H1 (cell line): ENCODE measurements at regions not wholly inside any gene's neighbourhood (a gene's known extent, or its start where the extent isn't known, plus 50 kb on each side); places are given as distances from the start of the nearest gene placed in this dataset.

Experiments used
- CTCF ChIA-PET: fragments of 300-600 bp; sonication (Branson Sonifier 250); formaldehyde crosslinking; loops from one replicate; lab custom pipeline; 2021; ENCODE audit not compliant: partially characterized antibody; lab: Charles Lee
- POLR2A ChIA-PET: fragments of 300-600 bp; sonication (Branson Sonifier 250); formaldehyde crosslinking; loops from one replicate; lab custom pipeline; 2021; ENCODE audit warnings: inconsistent platforms; ENCODE audit not compliant: partially characterized antibody; lab: Charles Lee
- DNase-seq, 2 experiments: peaks; one replicate each; pipeline versions ENCODE4 v3.0.0 to v3.0.0-alpha.2; 2010 to 2022; ENCODE audit warnings: low spot score in 2 of 2, low read depth in 1 of 2, mixed read lengths in 1 of 2
- FAIRE-seq: peaks from 2 replicates; lab custom pipeline; 2011; peaks lifted over from hg19 to GRCh38; lab: Jason Lieb, UNC
- H2AFZ ChIP-seq: 2 replicates; pipeline ENCODE4 v1.8.1; 2012; ENCODE audit warnings: low read length, inconsistent platforms
- H2AK5ac ChIP-seq: 2 replicates; pipeline ENCODE4 v1.6.1; 2013; ENCODE audit warnings: low read depth, low read length
- H2BK120ac ChIP-seq: replicated peaks from 2 replicates; pipeline ENCODE3; 2013; ENCODE audit warnings: low read depth, low read length, inconsistent platforms
- H2BK12ac ChIP-seq: 2 replicates; pipeline ENCODE4 v1.6.1; 2013; ENCODE audit warnings: low read depth, low read length
- H2BK15ac ChIP-seq: 2 replicates; pipeline ENCODE4 v1.6.1; 2013; ENCODE audit warnings: low read length
- H2BK20ac ChIP-seq: 2 replicates; pipeline ENCODE4 v1.6.1; 2013; ENCODE audit warnings: low read length
- H2BK5ac ChIP-seq: 2 replicates; pipeline ENCODE4 v1.6.1; 2013; ENCODE audit warnings: low read depth, low read length
- H3K14ac ChIP-seq: 2 replicates; pipeline ENCODE4 v1.6.1; 2013; ENCODE audit warnings: inconsistent platforms; ENCODE audit not compliant: insufficient read length
- H3K18ac ChIP-seq: 2 replicates; pipeline ENCODE4 v1.6.1; 2013; ENCODE audit warnings: low read length; ENCODE audit errors: extremely low read depth
- H3K23ac ChIP-seq: 2 replicates; pipeline ENCODE4 v1.6.1; 2013; ENCODE audit warnings: inconsistent platforms; ENCODE audit not compliant: insufficient read length
- H3K23me2 ChIP-seq: 2 replicates; pipeline ENCODE4 v1.6.1; 2013; ENCODE audit warnings: low read depth, low read length
- H3K27ac ChIP-seq: 2 replicates; pipeline ENCODE4 v1.6.1; 2011; ENCODE audit warnings: low read depth, low read length, inconsistent platforms
- H3K27me3 ChIP-seq, 4 experiments: replicated peaks in 1 of 4; 1 replicate in 1 of 4; 2 replicates in 3 of 4; pipeline versions ENCODE4 v1.6.1 to v1.8.1; 2011 to 2013; ENCODE audit warnings: low read length in 3 of 4, mild to moderate bottlenecking in 3 of 4, inconsistent platforms in 2 of 4, mixed read lengths in 2 of 4, moderate library complexity in 1 of 4; ENCODE audit not compliant: control insufficient read depth in 3 of 4, insufficient read depth in 3 of 4; ENCODE audit errors: extremely low read depth in 1 of 4
- H3K36me3 ChIP-seq, 4 experiments: 2 replicates each; pipeline versions ENCODE4 v1.6.1 to v1.8.1; 2011 to 2013; ENCODE audit warnings: mild to moderate bottlenecking in 4 of 4, low read length in 3 of 4, moderate library complexity in 2 of 4, control low read depth in 1 of 4, inconsistent platforms in 1 of 4; ENCODE audit not compliant: insufficient read depth in 4 of 4, control insufficient read depth in 2 of 4
- H3K4ac ChIP-seq: replicated peaks from 2 replicates; pipeline ENCODE3; 2013; ENCODE audit warnings: low read length, low read depth, mixed read lengths, inconsistent platforms; ENCODE audit not compliant: insufficient read length
- H3K4me1 ChIP-seq, 4 experiments: replicated peaks in 1 of 4; 1 replicate in 1 of 4; 2 replicates in 3 of 4; pipeline versions ENCODE4 v1.6.1 to v1.8.1; 2011 to 2013; ENCODE audit warnings: low read length in 3 of 4, inconsistent platforms in 2 of 4, mixed read lengths in 1 of 4; ENCODE audit not compliant: insufficient read depth in 4 of 4, control insufficient read depth in 3 of 4
- H3K4me2 ChIP-seq, 2 experiments: 2 replicates each; pipeline versions ENCODE4 v1.6.1 to v1.8.1; 2011 to 2013; ENCODE audit warnings: low read depth in 2 of 2, low read length in 2 of 2, control low read depth in 1 of 2, inconsistent platforms in 1 of 2, mild to moderate bottlenecking in 1 of 2; ENCODE audit not compliant: insufficient read depth in 1 of 2
- H3K4me3 ChIP-seq, 4 experiments: fragments of 200-600, 300-600 bp in 1 of 4; sonication (generic), shearing (Covaris generic), sonication (Bioruptor Twin) in 1 of 4; 2 replicates each; pipeline versions ENCODE4 v1.5.1 to v1.8.1; 2011 to 2016; ENCODE audit warnings: low read length in 4 of 4, low read depth in 3 of 4, control low read depth in 2 of 4, inconsistent platforms in 2 of 4, mild to moderate bottlenecking in 2 of 4, mixed read lengths in 1 of 4, moderate library complexity in 1 of 4; ENCODE audit not compliant: insufficient read depth in 2 of 4; ENCODE audit errors: extremely low read depth in 1 of 4
- H3K56ac ChIP-seq: replicated peaks from 2 replicates; pipeline ENCODE3; 2013; ENCODE audit warnings: low read depth, mild to moderate bottlenecking, mixed read lengths, low read length, inconsistent platforms; ENCODE audit not compliant: insufficient read length
- H3K79me1 ChIP-seq: 2 replicates; pipeline ENCODE4 v1.6.1; 2013; ENCODE audit warnings: low read depth, low read length, control low read depth
- H3K79me2 ChIP-seq, 2 experiments: 2 replicates each; pipeline versions ENCODE4 v1.6.1 to v1.8.1; 2012 to 2013; ENCODE audit warnings: low read length in 2 of 2, mild to moderate bottlenecking in 2 of 2, inconsistent platforms in 1 of 2; ENCODE audit not compliant: insufficient read depth in 2 of 2, control insufficient read depth in 1 of 2
- H3K9ac ChIP-seq, 4 experiments: replicated peaks in 1 of 4; 1 replicate in 1 of 4; 2 replicates in 3 of 4; pipeline versions ENCODE4 v1.6.1 to v1.8.1; 2011 to 2013; ENCODE audit warnings: low read depth in 3 of 4, low read length in 3 of 4, control low read depth in 2 of 4, mild to moderate bottlenecking in 2 of 4, moderate library complexity in 2 of 4, inconsistent platforms in 1 of 4; ENCODE audit errors: extremely low read depth in 1 of 4
- H3K9me3 ChIP-seq, 2 experiments: 2 replicates each; pipeline versions ENCODE4 v1.6.1 to v1.8.1; 2012 to 2013; ENCODE audit warnings: mild to moderate bottlenecking in 2 of 2, moderate library complexity in 2 of 2, control low read depth in 1 of 2, inconsistent platforms in 1 of 2, low read depth in 1 of 2, low read length in 1 of 2, mixed read lengths in 1 of 2; ENCODE audit not compliant: insufficient read depth in 2 of 2
- H4K20me1 ChIP-seq, 2 experiments: replicated peaks in 1 of 2; 2 replicates each; pipeline versions ENCODE3 to v1.8.1; 2011 to 2013; ENCODE audit warnings: inconsistent platforms in 2 of 2, low read length in 2 of 2, mild to moderate bottlenecking in 1 of 2; ENCODE audit not compliant: insufficient read depth in 2 of 2, control insufficient read depth in 1 of 2
- H4K5ac ChIP-seq: 2 replicates; pipeline ENCODE4 v1.6.1; 2013; ENCODE audit warnings: low read length, low read depth, mixed read lengths, inconsistent platforms; ENCODE audit not compliant: insufficient read length
- H4K8ac ChIP-seq: 2 replicates; pipeline ENCODE4 v1.8.0; 2013; ENCODE audit warnings: mild to moderate bottlenecking, moderate library complexity, low read length, inconsistent platforms; ENCODE audit not compliant: insufficient read depth; ENCODE audit errors: extremely low read depth
- H4K91ac ChIP-seq: replicated peaks from 2 replicates; pipeline ENCODE3; 2013; ENCODE audit warnings: low read length, mixed read lengths, inconsistent platforms; ENCODE audit not compliant: insufficient read length
- EP300 ChIP-seq, 2 experiments: IDR thresholded peaks; 1 replicate in 1 of 2; 2 replicates in 1 of 2; pipeline ENCODE4 v1.6.1; 2011 to 2012; ENCODE audit warnings: low read depth in 2 of 2, low read length in 2 of 2, mild to moderate bottlenecking in 2 of 2, borderline replicate concordance in 1 of 2, inconsistent platforms in 1 of 2, moderate library complexity in 1 of 2
- HDAC2 ChIP-seq, 2 experiments: fragments of 300-600 bp in 1 of 2; sonication (generic) in 1 of 2; IDR thresholded peaks; 2 replicates each; pipeline ENCODE4 v1.6.1; 2011 to 2012; ENCODE audit warnings: low read depth in 2 of 2, low read length in 2 of 2, mild to moderate bottlenecking in 2 of 2, moderate library complexity in 2 of 2, borderline replicate concordance in 1 of 2, inconsistent platforms in 1 of 2
- RBBP5 ChIP-seq: IDR thresholded peaks from 2 replicates; pipeline ENCODE4 v1.7.1; 2012; ENCODE audit warnings: low read depth, mild to moderate bottlenecking, inconsistent platforms, low read length, moderate library complexity, borderline replicate concordance
- TAF7 ChIP-seq: optimal IDR thresholded peaks from 2 replicates; pipeline ENCODE3; 2011; ENCODE audit warnings: low read depth, mild to moderate bottlenecking, inconsistent platforms, low read length, moderate library complexity, borderline replicate concordance
- WGBS, 2 experiments: shearing (Covaris generic) in 1 of 2; methylation state at CpG; one replicate each; pipeline versions ENCODE4 v1.1.6 to v1.1.7; 2013 to 2015; ENCODE audit warnings: low lambda C conversion rate in 2 of 2, mixed read lengths in 2 of 2, inconsistent platforms in 1 of 2, low coverage in 1 of 2, missing lambda C conversion rate in 1 of 2; ENCODE audit not compliant: insufficient replicate concordance in 2 of 2, insufficient coverage in 1 of 2, insufficient read length in 1 of 2; ENCODE audit errors: extremely low coverage in 1 of 2, missing lambda C conversion rate in 1 of 2; 5-methylcytosine and 5-hydroxymethylcytosine counted together

GRCh38 chr13:40204246-40204645, 462.2 kb downstream of the FOXO1 start:
- H3K4ac ChIP-seq, result no peak overlapping the region
- TF ChIP-seq RBBP5, result no peak
- TF ChIP-seq TAF7, result no peak
- TF ChIP-seq EP300 (IDR thresholded peaks at IDR 0.05; ENCODE audit: borderline replicate concordance in 1 of 2, low read depth in 2 of 2, low read length in 2 of 2), result no peak
- TF ChIP-seq HDAC2 (IDR thresholded peaks at IDR 0.05; ENCODE audit: borderline replicate concordance in 1 of 2, low read depth in 2 of 2, low read length in 2 of 2), result no peak
- WGBS, 2 experiments, result 81% methylated on average over 1 of the region's 1 CpG; no CpG with 5 or more reads in 1 of the 2 experiments

More at GRCh38 chr13:40204246-40204645, 462.2 kb downstream of the FOXO1 start:
- Histone ChIP-seq H3K27ac (no peak overlapping the region), H4K8ac (no peak overlapping the region), H4K20me1 (no peaks in the 10 kb centered on the region), H4K5ac (no peak overlapping the region), H2BK5ac (no peak overlapping the region), H3K56ac (no peak overlapping the region), H3K27me3 (no peaks in the 10 kb centered on the region), H3K4me2 (no peak overlapping the region), H3K14ac (no peak overlapping the region), H3K36me3 (no peaks in the 10 kb centered on the region), H3K9me3 (no peaks in the 10 kb centered on the region; a peak in 1 of 4 replicates), H3K18ac (no peak overlapping the region), H3K79me2 (no peaks in the 10 kb centered on the region; a peak in 1 of 4 replicates), H3K79me1 (no peaks in the 10 kb centered on the region), H2BK15ac (no peak overlapping the region), H3K23ac (no peak overlapping the region), H3K9ac (no peak overlapping the region), H2BK120ac (no peak overlapping the region), H2BK20ac (no peak overlapping the region), H4K91ac (no peak overlapping the region), H2AK5ac (no peak overlapping the region), H3K23me2 (no peaks in the 10 kb centered on the region), H2AFZ (no peak overlapping the region), H3K4me1 (no peaks in the 10 kb centered on the region), H2BK12ac (no peak overlapping the region), H3K4me3 (no peak overlapping the region)
- CTCF ChIA-PET, result interaction anchor here (1.1 kb wide), 1 partner anchor 9 kb away, joined by 4 read pairs; no protein-coding TSS in a partner anchor
- DNase-seq (no peak), FAIRE-seq (no peak)
- POLR2A ChIA-PET, result no interaction called here
